ENCODE measurements at regions not wholly inside any gene's neighbourhood (a gene's known extent, or its start where the extent isn't known, plus 50 kb on each side); places are given as distances from the start of the nearest gene placed in this dataset.

DNA sequence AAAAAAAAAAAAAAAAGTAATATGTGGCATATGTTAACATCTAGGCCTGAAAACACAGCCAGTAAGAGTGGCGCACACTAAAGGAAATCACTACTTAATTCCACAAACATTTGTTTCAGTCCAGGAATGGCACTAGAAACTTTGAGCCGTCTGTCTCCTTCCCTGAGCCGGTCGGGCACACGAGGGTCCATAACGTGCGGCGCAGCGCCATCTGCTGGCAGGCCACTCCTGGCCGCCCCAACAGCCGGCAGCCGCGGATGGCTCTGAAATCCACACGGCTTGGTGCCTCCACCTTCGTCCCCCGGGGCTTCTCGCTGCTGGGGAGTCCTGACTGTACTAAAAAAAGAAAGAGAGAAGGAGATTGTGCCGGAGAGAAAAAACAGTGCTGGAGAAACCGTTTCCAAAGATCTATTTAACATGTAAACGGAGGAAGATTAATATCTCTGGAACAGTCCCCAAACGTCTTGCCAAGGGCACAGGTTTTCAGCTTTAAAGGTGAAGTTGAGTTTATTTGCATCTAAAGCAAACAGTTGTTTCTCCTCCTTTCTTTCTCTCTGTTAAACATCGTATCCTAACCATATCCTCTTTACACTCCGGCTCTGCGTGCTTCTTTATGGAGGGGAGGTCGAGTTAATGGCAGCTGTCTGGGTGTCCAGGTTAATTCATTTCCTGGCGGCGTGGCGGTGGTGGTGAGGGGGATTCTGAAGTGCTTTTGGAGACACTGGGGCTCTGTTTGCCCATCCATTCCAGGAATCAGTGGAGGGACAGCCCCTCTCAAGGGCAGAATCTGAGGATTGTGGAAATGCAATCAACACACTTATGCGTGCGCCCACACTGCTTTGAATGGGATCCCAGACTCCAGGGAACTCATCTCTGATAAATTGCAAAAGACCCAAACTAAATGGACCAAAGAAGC lies 611.3 kb upstream of the SALL1 start:
- Histone ChIP-seq H3K9me3 (no peaks in the 10 kb centered on the region), H3K36me3 (no peaks in the 10 kb centered on the region), H3K4me3 (no peak overlapping the region), H3K27ac (peak overlapping the region; percentile 29 to 57), H3K27me3 (no peaks in the 10 kb centered on the region), H3K4me1 (no peaks in the 10 kb centered on the region)
- no peak for TF ChIP-seq POLR2A (IDR thresholded peaks at IDR 0.05)
- peak; percentile 75 to 92 (median 88) for TF ChIP-seq CTCF (IDR thresholded peaks at IDR 0.05)
- intact Hi-C loops (cut with DNase I; ENCODE audit: low total_unique reads): no loop called here
- DNase-seq: peak; percentile 79 to 83

DNA sequence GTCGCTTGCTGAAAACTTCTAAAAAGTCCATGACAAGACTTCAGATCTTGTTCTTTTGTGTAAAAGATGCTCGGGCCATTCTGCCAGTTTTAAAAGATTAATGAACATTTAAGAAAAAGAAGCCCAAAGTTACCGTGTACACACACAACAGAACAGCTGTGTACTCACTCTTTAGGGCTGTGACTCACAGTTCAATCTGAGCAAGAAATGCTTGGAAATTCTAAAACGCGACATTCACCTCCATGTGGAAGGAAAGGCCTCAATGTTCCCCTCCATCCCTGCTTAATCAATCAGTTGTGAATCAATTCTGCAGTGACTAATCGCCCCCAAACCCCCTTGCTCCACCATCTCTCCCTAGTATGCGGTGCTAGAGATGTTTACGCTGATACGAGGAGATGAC lies 609.9 kb upstream of the SALL1 start:
- intact Hi-C loops (cut with DNase I; ENCODE audit: low total_unique reads): no loop called here
- TF ChIP-seq POLR2A (IDR thresholded peaks at IDR 0.05): no peak
- no peak for TF ChIP-seq CTCF (IDR thresholded peaks at IDR 0.05)
- Histone ChIP-seq H3K27me3 (no peaks in the 10 kb centered on the region), H3K4me1 (no peaks in the 10 kb centered on the region), H3K4me3 (no peak overlapping the region), H3K36me3 (no peaks in the 10 kb centered on the region), H3K9me3 (no peaks in the 10 kb centered on the region), H3K27ac (no peak overlapping the region)
- DNase-seq: no peak

GRCh38 chr16:51759999-51760398 lies 608.9 kb upstream of the SALL1 start:
- TF ChIP-seq POLR2A (IDR thresholded peaks at IDR 0.05) (no peak), CTCF (IDR thresholded peaks at IDR 0.05) (no peak)
- Histone ChIP-seq H3K9me3 (no peaks in the 10 kb centered on the region), H3K27ac (no peak overlapping the region), H3K4me1 (no peaks in the 10 kb centered on the region), H3K36me3 (no peaks in the 10 kb centered on the region), H3K27me3 (no peaks in the 10 kb centered on the region), H3K4me3 (no peak overlapping the region)
- intact Hi-C loops (cut with DNase I; ENCODE audit: low total_unique reads): no loop called here
- no peak for DNase-seq

GRCh38 chr16:51759329-51759728 lies 608.3 kb upstream of the SALL1 start:
- intact Hi-C loops (cut with DNase I; ENCODE audit: low total_unique reads): no loop called here
- Histone ChIP-seq H3K27me3 (no peaks in the 10 kb centered on the region), H3K4me1 (no peaks in the 10 kb centered on the region), H3K27ac (no peak overlapping the region), H3K9me3 (no peaks in the 10 kb centered on the region), H3K4me3 (no peak overlapping the region), H3K36me3 (no peaks in the 10 kb centered on the region)
- TF ChIP-seq POLR2A (IDR thresholded peaks at IDR 0.05) (no peak), CTCF (IDR thresholded peaks at IDR 0.05) (no peak)
- no peak for DNase-seq

DNA sequence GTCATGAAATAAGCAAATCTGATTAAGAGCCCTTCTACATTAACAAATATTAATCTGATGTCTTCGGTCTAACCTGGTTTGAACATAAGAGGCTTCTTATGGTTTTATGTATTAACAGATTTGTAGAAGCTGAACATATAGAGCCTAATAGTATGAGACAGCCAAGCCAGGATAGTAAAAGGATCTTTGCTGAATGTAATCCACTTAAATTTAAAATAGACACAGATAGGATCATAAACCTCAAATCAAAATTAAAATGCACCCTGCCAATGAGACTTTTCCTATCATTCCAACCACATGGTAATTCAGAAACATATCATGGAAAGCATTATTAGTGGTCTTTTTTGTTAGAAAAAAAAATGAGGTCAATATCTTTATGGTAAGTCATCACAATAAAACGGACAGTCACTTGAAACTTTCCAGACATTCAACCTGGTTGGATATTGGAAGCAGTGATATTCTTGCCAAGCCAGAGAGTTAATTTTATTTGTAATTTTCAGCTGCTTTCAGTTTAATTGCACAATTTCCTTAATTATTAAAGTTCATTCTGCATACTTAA lies 606.9 kb upstream of the SALL1 start:
- intact Hi-C loops (cut with DNase I; ENCODE audit: low total_unique reads): no loop called here
- H3K4me3 ChIP-seq: no peak overlapping the region
- TF ChIP-seq CTCF (IDR thresholded peaks at IDR 0.05): no peak
- no peak for TF ChIP-seq POLR2A (IDR thresholded peaks at IDR 0.05)
- no peak overlapping the region for H3K27ac ChIP-seq
- no peaks in the 10 kb centered on the region for H3K9me3 ChIP-seq
- H3K4me1 ChIP-seq: no peaks in the 10 kb centered on the region
- DNase-seq: no peak
- no peaks in the 10 kb centered on the region for H3K27me3 ChIP-seq
- no peaks in the 10 kb centered on the region for H3K36me3 ChIP-seq

Measured in uterus (tissue), 3 donors.